ENCODE measurements at regions not wholly inside any gene's neighbourhood (a gene's known extent, or its start where the extent isn't known, plus 50 kb on each side); places are given as distances from the start of the nearest gene placed in this dataset.
A peak's percentile ranks its signal among the peaks of the same experiment; 100 is the strongest.
"Not testable (repeated sequence)": the region's sequence is repeated elsewhere in the genome, so short reads cannot be mapped to it uniquely, and the experiment has no call there.

DNA sequence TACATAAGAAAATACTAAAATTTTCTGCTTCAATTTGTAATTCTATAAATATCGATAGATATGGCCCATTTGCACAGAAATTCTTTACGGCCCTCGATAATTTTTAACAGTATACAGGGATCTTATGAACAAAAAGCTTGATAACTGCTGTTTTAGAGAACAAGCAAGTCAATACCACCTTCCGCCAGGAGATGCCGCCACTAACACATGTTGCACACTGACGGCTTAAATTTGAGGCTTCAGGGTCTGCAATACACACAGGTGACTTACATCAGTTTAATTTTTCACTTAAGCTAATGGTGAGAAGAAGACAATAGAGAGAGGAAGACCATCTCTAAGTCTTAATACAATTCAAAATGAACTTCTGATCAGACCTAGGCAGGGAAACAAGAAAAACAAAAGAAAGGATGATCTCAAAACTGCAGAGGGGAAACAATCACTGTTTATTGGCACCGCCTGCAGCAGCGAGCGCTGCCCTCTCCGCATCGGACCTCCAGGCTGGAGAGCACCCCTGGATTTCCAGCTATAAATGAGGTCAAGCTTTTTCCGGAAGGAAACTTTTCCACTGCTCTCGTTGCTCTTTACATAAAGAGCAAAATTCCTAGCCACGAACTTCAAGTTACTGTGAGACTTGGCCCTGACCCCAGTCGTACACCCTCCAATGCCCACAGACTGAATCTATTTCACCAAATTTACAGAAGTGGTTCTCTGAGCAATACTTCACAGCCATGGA, 53.9 kb downstream of the OTOR start:
- Histone ChIP-seq H3K36me3 (no peaks in the 10 kb centered on the region), H3K4me1 (no peaks in the 10 kb centered on the region), H3K27ac (no peak overlapping the region), H3K4me3 (no peak overlapping the region), H3K27me3 (0 out of 2 replicates have a peak, but pooled peaks cover 8% of the 10 kb centered on the region), H3K9me3 (replicated peaks) (no peaks in the 10 kb centered on the region)
- DNase-seq: peak; percentile 49 to 73

DNA sequence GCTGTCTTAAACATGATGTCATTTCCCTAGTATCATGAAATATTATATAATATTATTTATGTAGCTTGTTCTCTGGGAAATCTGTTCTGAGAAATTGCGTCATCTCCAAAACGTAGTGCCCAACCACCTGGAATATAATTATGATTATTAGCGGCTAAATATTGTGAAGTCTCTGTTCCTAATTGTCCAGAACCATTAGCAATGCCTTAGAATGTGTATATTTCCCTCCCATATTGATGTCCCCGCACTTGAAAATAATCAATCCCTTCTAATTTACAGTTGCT, 54.4 kb downstream of the OTOR start:
- Histone ChIP-seq H3K4me1 (no peaks in the 10 kb centered on the region), H3K27ac (no peak overlapping the region), H3K36me3 (no peaks in the 10 kb centered on the region), H3K4me3 (no peak overlapping the region), H3K27me3 (0 out of 2 replicates have a peak, but pooled peaks cover 8% of the 10 kb centered on the region), H3K9me3 (replicated peaks) (no peaks in the 10 kb centered on the region)
- no peak for DNase-seq

DNA sequence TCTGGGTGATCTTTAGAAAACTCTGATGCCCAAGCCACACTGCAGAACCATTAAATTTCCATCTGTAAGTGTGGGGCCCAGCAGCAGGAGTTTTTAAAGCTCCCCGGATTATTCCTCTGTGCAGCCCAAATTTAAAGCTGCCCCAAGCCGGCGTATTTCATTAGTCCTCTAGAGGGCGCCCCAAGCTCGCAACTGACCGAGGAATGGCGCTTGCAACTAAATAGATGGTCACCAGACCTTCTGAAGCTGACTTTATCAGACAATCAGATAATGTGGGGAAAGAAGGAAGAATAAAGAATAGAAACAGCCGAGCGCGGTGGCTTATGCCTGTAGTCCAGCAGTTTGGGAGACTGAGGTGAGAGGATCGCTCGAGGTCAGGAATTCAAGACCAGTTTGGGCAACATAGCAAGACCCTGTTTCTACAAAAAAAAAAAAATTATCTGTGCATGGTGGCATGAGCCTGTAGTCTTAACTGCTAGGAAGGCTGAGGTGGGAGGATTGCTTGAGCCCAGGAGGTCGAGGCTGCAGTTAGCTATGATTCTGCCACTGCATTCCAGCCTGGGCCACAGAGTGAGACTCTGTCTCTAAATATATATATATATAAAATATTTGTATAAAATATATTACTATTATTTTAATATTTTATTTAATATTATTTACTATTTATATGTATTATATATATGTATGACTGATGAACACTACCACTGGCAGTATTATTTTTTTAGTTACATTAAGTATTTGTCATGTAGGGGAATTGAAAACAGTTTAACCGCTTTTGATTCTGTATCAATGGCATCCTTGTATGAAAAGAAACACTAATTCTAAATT, 56.0 kb downstream of the OTOR start:
- Histone ChIP-seq H3K27ac (no peak overlapping the region), H3K27me3 (0 out of 2 replicates have a peak, but pooled peaks cover 8% of the 10 kb centered on the region), H3K4me3 (no peak overlapping the region), H3K36me3 (no peaks in the 10 kb centered on the region), H3K9me3 (replicated peaks) (no peaks in the 10 kb centered on the region), H3K4me1 (no peaks in the 10 kb centered on the region)
- peak; percentile 29 to 75 for DNase-seq

DNA sequence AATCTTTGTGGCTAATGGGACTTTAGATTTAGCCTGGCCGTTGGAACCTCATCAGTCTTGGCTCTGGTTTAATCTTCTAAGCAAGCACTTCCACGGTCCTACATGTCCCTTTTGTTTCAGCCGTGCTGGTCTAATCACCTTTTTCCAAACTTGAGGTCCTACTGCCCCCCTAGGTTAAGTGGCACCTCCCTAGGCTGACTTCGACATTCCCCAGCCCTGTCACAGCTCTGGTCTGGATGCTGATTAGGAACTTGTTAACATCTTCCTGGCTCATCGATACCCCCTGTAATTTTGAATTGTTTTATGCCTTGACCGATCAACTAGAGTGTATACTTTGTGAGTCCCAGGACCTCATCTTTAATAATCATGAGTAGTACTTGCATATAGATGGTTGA, 56.6 kb downstream of the OTOR start:
- Histone ChIP-seq H3K4me3 (no peak overlapping the region), H3K36me3 (no peaks in the 10 kb centered on the region), H3K27me3 (0 out of 2 replicates have a peak, but pooled peaks cover 6% of the 10 kb centered on the region), H3K4me1 (no peaks in the 10 kb centered on the region), H3K9me3 (replicated peaks) (no peaks in the 10 kb centered on the region), H3K27ac (no peak overlapping the region)
- no peak for DNase-seq

DNA sequence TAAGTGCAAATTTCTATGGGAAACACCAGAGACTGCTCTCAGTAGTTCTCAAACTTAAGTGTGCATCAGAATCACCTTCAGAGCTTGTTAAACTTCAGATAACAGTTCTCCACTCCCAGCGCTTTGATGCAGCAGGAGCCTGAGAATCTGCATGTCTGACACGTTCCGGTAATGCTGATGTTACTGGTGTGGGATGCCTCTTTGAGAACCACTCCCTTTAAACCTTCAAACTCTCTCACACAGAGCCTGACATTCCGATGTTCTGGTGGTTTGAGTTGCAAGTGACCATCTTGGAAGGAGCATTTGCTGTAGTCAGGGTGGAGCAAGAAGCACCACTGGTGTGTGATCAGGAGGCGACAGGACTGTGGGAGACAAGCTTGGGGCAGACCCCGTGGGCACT, 57.9 kb downstream of the OTOR start:
- Histone ChIP-seq H3K27ac (no peak overlapping the region), H3K27me3 (no peaks in the 10 kb centered on the region), H3K36me3 (no peaks in the 10 kb centered on the region), H3K4me3 (no peak overlapping the region), H3K9me3 (replicated peaks) (no peaks in the 10 kb centered on the region), H3K4me1 (no peaks in the 10 kb centered on the region)
- DNase-seq: no peak

DNA sequence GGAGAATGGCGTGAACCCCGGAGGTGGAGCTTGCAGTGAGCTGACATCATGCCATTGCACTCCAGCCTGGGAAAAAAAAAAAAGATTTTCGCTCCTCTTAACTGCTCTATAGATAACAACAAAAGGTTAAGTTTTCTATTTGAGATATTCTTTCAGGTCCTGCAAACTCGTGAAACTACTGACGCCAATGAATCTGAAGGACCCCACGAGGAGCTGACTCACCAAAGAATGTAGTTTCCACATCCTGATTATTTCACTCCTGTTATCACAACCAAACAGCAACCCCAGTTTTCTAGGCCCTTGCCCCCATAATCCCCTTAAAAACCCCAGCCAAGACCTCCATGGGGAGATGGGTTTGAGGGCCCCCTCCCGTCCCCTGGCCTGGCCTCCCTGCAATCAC, 58.7 kb downstream of the OTOR start:
- Histone ChIP-seq H3K27me3 (no peaks in the 10 kb centered on the region), H3K36me3 (no peaks in the 10 kb centered on the region), H3K9me3 (replicated peaks) (no peaks in the 10 kb centered on the region), H3K4me1 (no peaks in the 10 kb centered on the region), H3K4me3 (no peak overlapping the region), H3K27ac (no peak overlapping the region)
- DNase-seq: no peak

DNA sequence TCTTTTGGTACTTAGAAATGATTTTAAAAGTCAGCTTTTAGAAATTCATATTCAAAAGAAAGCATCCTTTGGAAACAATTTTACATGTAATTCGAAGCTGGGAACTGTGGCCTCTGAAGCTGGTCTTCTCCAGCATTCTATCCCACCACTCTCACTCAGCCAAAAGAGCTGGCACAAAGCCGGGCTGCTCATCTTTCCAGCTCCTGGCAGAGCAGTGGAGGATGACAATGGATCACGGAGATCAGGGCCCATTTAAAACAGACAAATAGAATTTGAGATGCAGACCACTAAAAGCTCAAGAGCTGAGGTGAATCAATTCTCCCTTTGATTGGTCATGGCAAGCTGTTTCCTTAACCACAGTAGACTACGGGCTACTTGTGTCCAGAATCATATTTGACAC, 60.6 kb downstream of the OTOR start:
- Histone ChIP-seq H3K27me3 (no peaks in the 10 kb centered on the region), H3K27ac (no peak overlapping the region)

DNA sequence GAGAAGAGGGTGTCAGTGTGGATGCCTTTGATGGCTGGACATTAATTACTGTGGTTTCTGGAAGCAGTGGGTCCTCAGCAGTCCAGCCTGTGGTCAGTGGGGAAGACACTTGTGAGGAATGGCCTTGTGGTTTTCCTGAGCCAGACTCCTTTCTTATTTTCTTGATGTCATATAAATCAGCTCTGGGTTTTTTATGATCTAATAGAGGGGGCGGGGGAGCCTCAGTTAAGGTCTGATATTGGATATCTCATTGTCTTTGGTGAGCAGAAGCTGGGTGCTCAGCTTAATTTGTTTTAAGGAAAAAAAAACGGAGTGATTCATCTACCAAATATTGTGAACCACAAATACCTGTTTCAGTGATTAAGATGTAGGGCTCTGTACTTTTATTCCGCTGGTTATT, 62.1 kb downstream of the OTOR start:
- Histone ChIP-seq H3K36me3 (no peaks in the 10 kb centered on the region), H3K9me3 (replicated peaks) (no peaks in the 10 kb centered on the region), H3K4me3 (no peak overlapping the region), H3K27me3 (peaks cover 9% of the 10 kb centered on the region; the same call in 1 of the 2 replicates), H3K4me1 (no peaks in the 10 kb centered on the region), H3K27ac (no peak overlapping the region)
- no peak for DNase-seq

More for the DNA sequence above, 60.6 kb downstream of the OTOR start:
- Histone ChIP-seq H3K4me1 (no peaks in the 10 kb centered on the region), H3K4me3 (no peak overlapping the region), H3K9me3 (replicated peaks) (no peaks in the 10 kb centered on the region), H3K36me3 (no peaks in the 10 kb centered on the region)
- DNase-seq: no peak

DNA sequence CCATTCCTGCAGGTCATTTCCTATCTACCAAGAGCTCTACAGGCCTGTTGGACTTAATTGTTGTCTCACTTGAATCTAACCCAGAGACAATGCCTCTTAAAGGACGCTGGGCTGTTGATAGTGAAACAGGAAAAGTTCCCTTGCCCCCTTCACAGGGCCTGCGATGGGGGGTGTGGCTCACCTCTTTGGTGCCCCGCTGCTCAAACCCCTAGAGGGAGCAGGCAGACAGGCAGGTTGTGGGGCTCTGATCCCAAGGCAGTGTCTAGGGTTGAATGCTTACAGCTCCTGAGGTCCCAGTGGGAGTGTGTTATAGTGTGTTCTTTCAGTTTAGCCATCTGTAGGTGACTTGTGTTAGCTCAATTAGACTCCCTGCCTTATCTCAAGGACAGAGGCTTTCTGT, 68.0 kb downstream of the OTOR start:
- no peak for DNase-seq
- Histone ChIP-seq H3K9me3 (replicated peaks) (no peaks in the 10 kb centered on the region), H3K27ac (no peak overlapping the region), H3K4me3 (no peak overlapping the region), H3K36me3 (no peaks in the 10 kb centered on the region), H3K27me3 (peaks cover 9% of the 10 kb centered on the region; the same call in 1 of the 2 replicates), H3K4me1 (no peaks in the 10 kb centered on the region)

DNA sequence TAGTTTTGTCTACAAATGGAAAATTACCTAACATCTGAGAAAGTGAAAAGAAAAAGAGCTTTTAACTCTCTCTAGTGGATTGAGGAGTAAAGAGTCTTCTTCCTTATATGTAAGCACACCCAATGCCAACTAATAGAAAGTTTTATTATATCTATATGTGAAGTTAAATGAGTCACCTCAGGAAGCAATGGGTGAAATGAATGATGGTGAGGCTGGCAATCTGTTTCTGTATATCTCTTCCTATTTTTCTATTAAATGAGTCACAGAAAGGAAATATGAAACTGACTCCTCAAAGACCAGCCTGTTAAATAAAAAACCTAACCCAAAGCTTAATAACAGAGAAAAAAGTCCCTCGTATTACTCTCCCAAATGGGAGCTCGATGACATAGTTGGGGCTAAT, 71.3 kb downstream of the OTOR start:
- no peak for DNase-seq
- Histone ChIP-seq H3K27me3 (peaks cover 3% of the 10 kb centered on the region; the same call in 1 of the 2 replicates), H3K4me3 (no peak overlapping the region), H3K36me3 (no peaks in the 10 kb centered on the region), H3K27ac (no peak overlapping the region), H3K9me3 (replicated peaks) (no peaks in the 10 kb centered on the region), H3K4me1 (no peaks in the 10 kb centered on the region)

DNA sequence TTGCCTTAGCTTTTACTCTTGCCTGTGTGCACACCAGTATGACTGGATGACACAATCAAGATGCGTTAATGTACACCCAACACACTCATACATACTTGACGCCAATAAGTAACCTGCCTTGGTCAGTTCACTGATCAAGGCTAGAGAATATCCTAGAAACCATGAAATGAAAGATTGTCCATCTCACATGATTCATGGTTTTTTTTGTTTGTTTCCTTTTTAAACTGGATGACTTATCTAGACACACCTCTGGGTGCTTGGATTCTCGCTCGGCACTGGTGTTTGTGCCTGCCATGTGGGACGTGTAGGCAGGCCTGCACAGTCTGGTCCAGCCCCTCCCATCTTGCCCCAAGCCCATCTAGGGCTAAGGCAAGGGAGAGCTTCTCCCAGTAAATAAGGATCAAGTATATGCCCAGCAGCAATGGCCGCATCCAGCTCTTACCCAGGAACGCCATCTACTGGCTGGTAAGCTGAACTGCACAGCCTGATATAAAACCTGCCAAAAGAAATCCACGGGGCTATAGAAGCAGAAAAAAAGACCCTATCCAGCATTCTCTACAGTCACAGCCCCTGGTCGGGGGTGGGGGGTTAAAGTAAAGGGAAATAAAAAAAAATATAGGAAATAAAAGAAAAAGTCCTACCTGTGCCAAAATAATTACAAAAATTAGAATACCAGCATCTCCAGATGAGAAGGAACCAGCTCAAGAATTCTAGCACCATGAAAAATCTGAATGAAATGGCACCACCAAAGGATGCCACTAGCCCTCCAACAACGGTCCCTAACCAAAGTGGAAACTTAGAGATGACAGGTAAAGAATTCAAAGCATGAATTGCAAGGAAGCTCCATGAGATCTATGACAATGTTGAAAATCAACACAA, 73.3 kb downstream of the OTOR start:
- Histone ChIP-seq H3K27ac (no peak overlapping the region), H3K36me3 (no peaks in the 10 kb centered on the region), H3K4me1 (no peaks in the 10 kb centered on the region), H3K4me3 (no peak overlapping the region), H3K9me3 (replicated peaks) (no peaks in the 10 kb centered on the region), H3K27me3 (no peaks in the 10 kb centered on the region; the same call in 1 of the 2 replicates)
- peak; percentile 23 to 75 for DNase-seq

DNA sequence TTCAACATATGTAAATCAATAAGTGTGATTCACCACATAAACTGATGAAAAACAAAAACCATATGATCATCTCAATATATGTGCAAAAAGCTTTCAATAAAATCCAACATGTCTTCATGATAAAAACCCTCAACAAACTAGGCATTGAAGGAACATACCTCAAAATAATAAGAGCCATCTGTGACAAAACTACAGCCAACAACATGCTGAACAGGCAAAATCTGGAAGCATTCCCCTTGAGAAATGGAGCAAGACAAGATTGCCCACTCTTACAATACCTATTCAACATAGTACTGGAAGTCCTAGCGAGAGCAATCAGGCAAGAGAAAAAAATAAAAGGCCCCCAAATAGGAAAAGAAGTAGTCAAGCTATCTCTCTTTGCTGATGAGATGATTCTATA, 76.5 kb downstream of the OTOR start:
- Histone ChIP-seq H3K27me3 (no peaks in the 10 kb centered on the region), H3K9me3 (replicated peaks) (no peaks in the 10 kb centered on the region), H3K36me3 (no peaks in the 10 kb centered on the region), H3K27ac (no peak overlapping the region), H3K4me1 (no peaks in the 10 kb centered on the region), H3K4me3 (no peak overlapping the region)
- DNase-seq: no peak

DNA sequence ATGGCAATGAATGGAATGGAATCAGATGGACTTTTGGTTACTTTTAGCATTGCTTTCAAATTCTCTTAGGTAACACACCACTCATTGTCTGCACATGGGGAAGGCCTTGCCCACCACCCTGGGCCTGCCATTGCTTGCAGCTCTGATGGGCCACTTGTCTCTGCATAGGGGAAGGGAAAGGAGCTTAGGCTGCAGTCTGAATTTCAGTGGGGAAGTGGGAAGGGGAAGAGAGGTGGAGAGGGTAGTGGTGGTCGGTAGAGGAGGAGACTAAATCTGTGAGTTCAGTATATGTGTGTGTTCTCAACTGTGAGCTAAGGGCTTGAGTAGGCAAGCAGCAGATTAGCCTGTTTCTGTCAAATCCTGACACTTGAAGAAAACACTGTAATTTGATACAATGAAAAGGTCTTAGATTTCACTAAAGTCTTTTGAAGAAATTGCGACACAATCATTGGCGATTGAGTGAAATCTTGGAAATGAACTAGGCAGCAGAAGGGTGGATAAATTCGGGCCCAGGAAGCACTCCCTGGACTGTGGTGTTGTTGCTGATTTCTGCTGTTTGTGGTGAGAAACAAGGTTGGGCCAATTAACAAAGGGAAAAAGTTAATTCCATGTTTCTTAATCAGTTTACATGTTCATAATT, 80.6 kb downstream of the OTOR start:
- Histone ChIP-seq H3K27me3 (no peaks in the 10 kb centered on the region; the same call in 1 of the 2 replicates), H3K36me3 (no peaks in the 10 kb centered on the region), H3K27ac (no peak overlapping the region), H3K4me1 (no peaks in the 10 kb centered on the region), H3K9me3 (replicated peaks) (no peaks in the 10 kb centered on the region), H3K4me3 (no peak overlapping the region)
- no peak for DNase-seq

DNA sequence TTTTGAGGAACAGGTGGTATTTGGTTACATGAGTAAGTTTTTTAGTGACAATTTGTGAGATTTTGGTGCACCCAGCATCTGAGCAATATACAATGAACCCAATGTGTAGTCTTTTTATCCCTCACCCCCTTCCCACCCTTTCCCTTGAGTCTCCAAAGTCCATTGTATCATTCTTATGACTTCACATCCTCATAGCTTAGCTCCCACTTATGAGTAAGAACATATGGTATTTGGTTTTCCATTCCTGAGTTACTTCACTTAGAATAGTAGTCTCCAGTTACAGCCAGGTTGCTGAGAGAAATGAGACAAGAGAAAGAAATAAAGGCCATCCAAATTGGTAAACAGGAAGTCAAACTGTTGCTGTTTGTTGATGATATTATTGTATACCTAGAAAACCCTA, 87.5 kb downstream of the OTOR start:
- H3K4me3 ChIP-seq; DNase-seq; H3K27me3 ChIP-seq; H3K27ac ChIP-seq; H3K4me1 ChIP-seq; H3K36me3 ChIP-seq; H3K9me3 ChIP-seq (replicated peaks): not testable (repeated sequence)

All from SJCRH30 (cell line).